ENCODE measurements at regions not wholly inside any gene's neighbourhood (a gene's known extent, or its start where the extent isn't known, plus 50 kb on each side); places are given as distances from the start of the nearest gene placed in this dataset.

GRCh38 chr7:138233189-138233588, 156.9 kb downstream of the AKR1D1 start:
- TF ChIP-seq, protein P1, sequence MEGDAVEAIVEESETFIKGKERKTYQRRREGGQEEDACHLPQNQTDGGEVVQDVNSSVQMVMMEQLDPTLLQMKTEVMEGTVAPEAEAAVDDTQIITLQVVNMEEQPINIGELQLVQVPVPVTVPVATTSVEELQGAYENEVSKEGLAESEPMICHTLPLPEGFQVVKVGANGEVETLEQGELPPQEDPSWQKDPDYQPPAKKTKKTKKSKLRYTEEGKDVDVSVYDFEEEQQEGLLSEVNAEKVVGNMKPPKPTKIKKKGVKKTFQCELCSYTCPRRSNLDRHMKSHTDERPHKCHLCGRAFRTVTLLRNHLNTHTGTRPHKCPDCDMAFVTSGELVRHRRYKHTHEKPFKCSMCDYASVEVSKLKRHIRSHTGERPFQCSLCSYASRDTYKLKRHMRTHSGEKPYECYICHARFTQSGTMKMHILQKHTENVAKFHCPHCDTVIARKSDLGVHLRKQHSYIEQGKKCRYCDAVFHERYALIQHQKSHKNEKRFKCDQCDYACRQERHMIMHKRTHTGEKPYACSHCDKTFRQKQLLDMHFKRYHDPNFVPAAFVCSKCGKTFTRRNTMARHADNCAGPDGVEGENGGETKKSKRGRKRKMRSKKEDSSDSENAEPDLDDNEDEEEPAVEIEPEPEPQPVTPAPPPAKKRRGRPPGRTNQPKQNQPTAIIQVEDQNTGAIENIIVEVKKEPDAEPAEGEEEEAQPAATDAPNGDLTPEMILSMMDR (IDR thresholded peaks at IDR 0.05; ENCODE audit: low read depth, low read length, missing control alignments) = no peak
- no peak overlapping the region for H3K4me3 ChIP-seq (ENCODE audit: low read depth, low read length)
- DNase-seq (ENCODE audit: low read depth) = no peak

DNA sequence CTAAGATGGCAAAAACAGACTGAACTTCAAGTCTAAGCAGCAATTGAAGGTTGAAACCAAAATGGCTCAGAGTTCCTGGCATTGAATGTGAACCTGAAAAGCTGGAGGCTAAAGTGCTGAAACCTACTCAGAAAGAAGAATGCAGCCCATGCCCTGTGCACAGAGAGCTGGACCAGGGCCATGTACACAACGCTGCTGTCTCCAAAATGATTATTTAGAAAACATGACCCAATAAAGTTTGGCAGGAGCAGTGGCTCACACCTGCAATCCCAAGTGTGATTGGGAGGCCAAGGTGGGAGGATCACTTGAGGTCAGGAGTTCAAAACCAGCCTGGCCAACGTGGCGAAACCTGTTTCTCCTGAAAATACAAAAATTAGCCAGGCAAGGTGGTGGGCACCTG, 158.9 kb downstream of the AKR1D1 start:
- no peak overlapping the region for H3K4me3 ChIP-seq (ENCODE audit: low read depth, low read length)
- TF ChIP-seq, protein P1 (IDR thresholded peaks at IDR 0.05; ENCODE audit: low read depth, low read length, missing control alignments) = no peak
- DNase-seq (ENCODE audit: low read depth) = no peak

- no peak overlapping the region for H3K4me3 ChIP-seq (ENCODE audit: low read depth, low read length)
- DNase-seq (ENCODE audit: low read depth) = no peak
- TF ChIP-seq, protein P1 (IDR thresholded peaks at IDR 0.05; ENCODE audit: low read depth, low read length, missing control alignments) = no peak
These were observed 161.7 kb downstream of the AKR1D1 start for GRCh38 chr7:138237995-138238394.

DNA sequence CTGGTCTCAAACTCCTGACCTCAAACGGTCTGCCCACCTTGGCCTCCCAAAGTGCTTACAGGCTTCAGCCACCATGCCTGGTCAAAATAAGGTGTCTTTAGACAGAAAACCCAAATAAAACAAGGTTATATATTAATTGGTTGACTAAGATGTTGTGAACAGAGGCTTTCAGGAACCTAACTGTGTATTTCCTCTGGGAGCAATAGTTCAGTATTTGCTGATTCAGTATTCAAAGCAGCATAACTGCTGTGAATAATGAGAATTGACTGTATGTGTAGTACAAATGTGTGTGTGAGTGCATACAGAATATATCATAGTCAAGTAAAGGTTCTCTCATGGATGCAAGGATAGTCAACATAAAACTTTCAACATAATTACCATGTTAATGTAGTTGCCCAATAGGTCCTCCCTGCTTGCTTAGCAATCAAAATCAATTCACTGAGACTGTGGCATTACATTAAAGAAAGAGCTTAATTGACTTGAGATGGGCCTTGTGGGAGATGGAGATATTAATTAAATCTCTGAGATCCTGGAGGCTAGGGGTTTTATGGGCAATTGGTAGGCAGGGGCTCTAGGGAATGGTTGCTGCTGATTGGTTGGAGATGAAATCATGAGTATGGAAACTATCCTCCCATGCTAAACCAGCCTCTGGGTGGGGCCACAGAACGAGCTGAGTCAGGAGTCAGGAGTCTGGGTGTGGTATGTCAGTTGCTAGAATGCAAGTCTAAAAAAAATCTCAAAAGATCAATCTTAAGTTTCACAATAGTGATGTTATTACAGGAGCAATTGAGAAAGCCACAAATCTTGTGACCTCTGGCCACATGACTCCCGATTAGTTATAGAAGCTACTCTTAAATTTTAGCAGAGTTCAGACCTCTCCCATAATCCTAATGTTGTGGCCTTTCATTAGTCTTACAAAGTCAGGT, 162.7 kb downstream of the AKR1D1 start:
- no peak for DNase-seq (ENCODE audit: low read depth)
- no peak overlapping the region for H3K4me3 ChIP-seq (ENCODE audit: low read depth, low read length)
- TF ChIP-seq, protein P1 (IDR thresholded peaks at IDR 0.05; ENCODE audit: low read depth, low read length, missing control alignments) = no peak

GRCh38 chr7:138243430-138243829, 167.2 kb downstream of the AKR1D1 start:
- DNase-seq (ENCODE audit: low read depth) = no peak
- TF ChIP-seq, protein P1 (IDR thresholded peaks at IDR 0.05; ENCODE audit: low read depth, low read length, missing control alignments) = no peak
- H3K4me3 ChIP-seq (ENCODE audit: low read depth, low read length) = no peak overlapping the region

DNA sequence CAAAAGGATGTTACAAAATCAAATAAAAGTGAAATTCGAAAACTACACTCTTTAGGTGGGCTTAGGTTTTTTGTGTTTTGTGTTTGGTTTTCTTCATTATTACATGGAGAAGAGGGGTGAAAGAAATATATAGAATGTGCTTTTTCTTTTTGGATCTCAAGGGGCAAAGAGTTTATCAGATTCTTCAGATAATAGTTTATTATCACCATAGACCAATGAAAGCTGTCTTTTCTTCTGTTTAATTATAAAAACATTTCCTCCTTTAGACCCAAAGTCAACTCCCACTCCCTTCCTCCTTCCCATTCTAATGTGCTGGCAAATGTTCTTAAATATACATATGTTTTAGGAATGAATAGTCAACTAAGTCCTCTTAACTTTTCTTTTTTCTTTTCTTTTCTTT, 167.6 kb downstream of the AKR1D1 start:
- DNase-seq (ENCODE audit: low read depth) = no peak
- no peak overlapping the region for H3K4me3 ChIP-seq (ENCODE audit: low read depth, low read length)
- TF ChIP-seq, protein P1 (IDR thresholded peaks at IDR 0.05; ENCODE audit: low read depth, low read length, missing control alignments) = no peak

GRCh38 chr7:138244606-138245005, 168.3 kb downstream of the AKR1D1 start:
- no peak for DNase-seq (ENCODE audit: low read depth)
- no peak overlapping the region for H3K4me3 ChIP-seq (ENCODE audit: low read depth, low read length)
- TF ChIP-seq, protein P1 (IDR thresholded peaks at IDR 0.05; ENCODE audit: low read depth, low read length, missing control alignments) = no peak
